AG10803 (cell line): ENCODE measurements at regions not wholly inside any gene's neighbourhood (a gene's known extent, or its start where the extent isn't known, plus 50 kb on each side); places are given as distances from the start of the nearest gene placed in this dataset.
"Not testable (repeated sequence)": the region's sequence is repeated elsewhere in the genome, so short reads cannot be mapped to it uniquely, and the experiment has no call there.

ENCODE experiments used
- DNase-seq: peaks from one replicate; pipeline ENCODE4 v3.0.0; 2010; ENCODE audit warnings: low read depth
- H3K4me3 ChIP-seq: 2 replicates; pipeline ENCODE4 v1.5.1; 2011; ENCODE audit warnings: mild to moderate bottlenecking, low read length, control low read depth
- CTCF ChIP-seq: conservative IDR thresholded peaks from 2 replicates; pipeline ENCODE4 v1.5.1; 2011; ENCODE audit warnings: mild to moderate bottlenecking, low read length, control low read depth, inconsistent platforms

- TF ChIP-seq CTCF: no peak
- DNase-seq: peak; percentile 73
- H3K4me3 ChIP-seq: no peak overlapping the region
Measured at GRCh38 chr6:133809406-133809805, 79.5 kb upstream of the TCF21 start.

- no peak for DNase-seq
- no peak for TF ChIP-seq CTCF
- H3K4me3 ChIP-seq: no peak overlapping the region
Measured at GRCh38 chr6:133811557-133811956, 77.4 kb upstream of the TCF21 start.

- not testable (repeated sequence) for DNase-seq, H3K4me3 ChIP-seq
Measured at GRCh38 chr6:133812446-133812845, 76.5 kb upstream of the TCF21 start.

- DNase-seq: no peak
- no peak overlapping the region for H3K4me3 ChIP-seq
- TF ChIP-seq CTCF: no peak
Measured at GRCh38 chr6:133814238-133814637, 74.7 kb upstream of the TCF21 start.

GRCh38 chr6:133814797-133815196, 74.1 kb upstream of the TCF21 start:
- no peak for TF ChIP-seq CTCF
- DNase-seq: peak; percentile 73

GRCh38 chr6:133815313-133815712, 73.6 kb upstream of the TCF21 start:
- no peak overlapping the region for H3K4me3 ChIP-seq
- TF ChIP-seq CTCF: no peak

More at GRCh38 chr6:133814797-133815196, 74.1 kb upstream of the TCF21 start:
- H3K4me3 ChIP-seq: no peak overlapping the region

GRCh38 chr6:133816171-133816570, 72.7 kb upstream of the TCF21 start:
- no peak for TF ChIP-seq CTCF
- peak; percentile 32 for DNase-seq

More at GRCh38 chr6:133815313-133815712, 73.6 kb upstream of the TCF21 start:
- no peak for DNase-seq

GRCh38 chr6:133817460-133818047, 71.4 kb upstream of the TCF21 start:
- H3K4me3 ChIP-seq: no peak overlapping the region
- TF ChIP-seq CTCF: peak; percentile 46
- no peak for DNase-seq

More at GRCh38 chr6:133816171-133816570, 72.7 kb upstream of the TCF21 start:
- no peak overlapping the region for H3K4me3 ChIP-seq
